Spleen (tissue), 7 donors: ENCODE measurements at regions not wholly inside any gene's neighbourhood (a gene's known extent, or its start where the extent isn't known, plus 50 kb on each side); places are given as distances from the start of the nearest gene placed in this dataset.

ENCODE experiments used
- CTCF ChIP-seq, 11 experiments: fragments of 200-600 bp in 7 of 11; fragments of 450-650 bp in 4 of 11; sonication (generic) in 4 of 11; IDR thresholded peaks in 8 of 11; conservative IDR thresholded peaks in 3 of 11; 1 replicate in 7 of 11; 2 replicates in 4 of 11; pipeline versions ENCODE4 v1.4.0 to v1.8.0; 2016 to 2021; ENCODE audit warnings: antibody characterized with exemption in 11 of 11, inconsistent platforms in 4 of 11, mild to moderate bottlenecking in 1 of 11
- POLR2A ChIP-seq, 3 donors: fragments of 450-650 bp; IDR thresholded peaks; one replicate each; pipeline ENCODE4 v1.5.1; 2017; ENCODE audit warnings: antibody characterized with exemption in 3 of 3, mild to moderate bottlenecking in 1 of 3
- donor health status: DM: no; HTN: no; CAD: no; lungs with moderate emphysema.
- donor health status: DM: no; HTN: no; CAD: no.
- donor health status: DM: no; HTN: no; CAD: no.

- no peak for TF ChIP-seq POLR2A (IDR thresholded peaks at IDR 0.05)
- TF ChIP-seq CTCF (IDR thresholded peaks at IDR 0.05 in 8 of 11, conservative IDR thresholded peaks at IDR 0.05 in 3 of 11), result no peak
Measured at GRCh38 chr16:26334218-26335111, 642.7 kb downstream of the HS3ST4 start.
